ENCODE measurements at regions not wholly inside any gene's neighbourhood (a gene's known extent, or its start where the extent isn't known, plus 50 kb on each side); places are given as distances from the start of the nearest gene placed in this dataset.

- peaks cover 2% of the 10 kb centered on the region; the same call in 1 of the 2 replicates for H3K9me3 ChIP-seq (ENCODE audit: control insufficient read depth, insufficient read depth, low read length)
- no peak for DNase-seq (ENCODE audit: low read depth, low spot score)
- peaks cover 21% of the 10 kb centered on the region for H3K27me3 ChIP-seq (ENCODE audit: control insufficient read depth, insufficient read depth, low read length)
- H3K27ac ChIP-seq (ENCODE audit: low read depth, low read length), result no peak overlapping the region
- TF ChIP-seq CTCF (IDR thresholded peaks at IDR 0.05; ENCODE audit: low read depth, low read length), result no peak
- POLR2A ChIA-PET, result interaction anchor here (0.6 kb wide), 1 partner anchor 17 kb away, joined by 3 read pairs; no protein-coding TSS in a partner anchor
- no peak overlapping the region for H3K4me3 ChIP-seq (ENCODE audit: low read depth, low read length)
- CTCF ChIA-PET, result no interaction called here
These were observed 66.5 kb downstream of the ADRA2C start for GRCh38 chr4:3832536-3833220.

DNA sequence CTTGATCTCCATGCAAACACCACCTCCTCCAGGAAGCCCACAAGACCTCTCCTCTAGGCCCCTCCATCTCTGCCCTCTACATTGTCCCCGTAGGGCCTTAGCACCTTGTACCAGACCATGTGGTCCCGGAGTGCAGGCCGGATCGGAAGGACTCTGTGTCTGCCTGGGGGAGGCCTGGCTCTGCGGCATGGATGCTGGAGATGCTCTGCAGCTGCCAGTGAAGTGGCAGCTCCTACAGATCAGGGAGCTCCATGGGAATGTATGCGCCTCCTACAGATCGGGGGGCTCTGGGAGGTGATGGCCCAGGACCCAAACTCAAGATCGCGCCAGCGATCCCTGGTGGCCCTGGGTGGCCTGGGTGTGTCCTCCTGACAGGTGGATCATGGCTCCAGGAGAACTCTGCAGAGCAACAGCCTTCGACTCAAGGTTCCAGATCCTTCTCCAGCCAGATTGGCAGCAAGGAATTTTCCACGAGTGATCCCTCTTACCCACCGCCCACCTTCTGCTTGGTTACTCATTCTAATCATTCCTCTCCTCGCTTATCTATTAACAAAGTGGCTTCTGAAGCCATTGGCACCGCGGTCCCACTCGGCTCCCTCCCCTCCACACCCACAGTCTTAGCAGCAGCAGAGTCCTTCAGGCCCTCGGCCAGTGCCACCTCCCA is 67.3 kb downstream of the ADRA2C start:
- ChIA-PET POLR2A (interaction anchor here (0.6 kb wide), 1 partner anchor 16 kb away, joined by 3 read pairs; no protein-coding TSS in a partner anchor), CTCF (no interaction called here)
- Histone ChIP-seq H3K4me3 (ENCODE audit: low read depth, low read length) (no peak overlapping the region), H3K9me3 (ENCODE audit: control insufficient read depth, insufficient read depth, low read length) (peaks cover 2% of the 10 kb centered on the region; the same call in 1 of the 2 replicates), H3K27me3 (ENCODE audit: control insufficient read depth, insufficient read depth, low read length) (peaks cover 16% of the 10 kb centered on the region), H3K27ac (ENCODE audit: low read depth, low read length) (no peak overlapping the region)
- DNase-seq (ENCODE audit: low read depth, low spot score), result no peak
- TF ChIP-seq CTCF (IDR thresholded peaks at IDR 0.05; ENCODE audit: low read depth, low read length), result no peak

DNA sequence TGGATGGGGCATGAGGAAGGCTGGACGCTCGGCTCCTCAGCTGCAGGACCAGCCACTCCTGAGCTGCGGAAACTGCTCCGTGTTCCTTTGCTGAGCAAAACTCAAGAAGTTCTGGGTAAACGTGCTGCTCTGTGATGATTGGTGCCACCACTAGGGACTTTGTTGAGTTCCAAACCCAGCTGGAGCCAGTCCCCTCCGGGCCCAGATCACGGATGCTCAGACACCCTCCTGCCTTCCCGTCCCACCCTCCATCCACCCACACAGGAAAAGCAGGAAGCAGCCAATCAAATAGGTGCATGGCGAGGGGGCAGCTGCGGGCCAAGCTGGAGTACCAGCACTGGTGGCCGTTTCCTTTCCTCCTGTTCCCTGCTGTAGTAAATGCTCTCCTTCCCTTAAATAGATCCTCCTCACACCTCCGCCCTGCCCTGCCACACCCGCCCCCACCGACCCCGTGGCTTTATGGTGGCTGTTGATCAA is 68.0 kb downstream of the ADRA2C start:
- DNase-seq (ENCODE audit: low read depth, low spot score), result no peak
- peaks cover 2% of the 10 kb centered on the region; the same call in 1 of the 2 replicates for H3K9me3 ChIP-seq (ENCODE audit: control insufficient read depth, insufficient read depth, low read length)
- H3K27me3 ChIP-seq (ENCODE audit: control insufficient read depth, insufficient read depth, low read length), result peaks cover 17% of the 10 kb centered on the region
- H3K4me3 ChIP-seq (ENCODE audit: low read depth, low read length), result no peak overlapping the region
- TF ChIP-seq CTCF (IDR thresholded peaks at IDR 0.05; ENCODE audit: low read depth, low read length), result no peak
- POLR2A ChIA-PET, result no interaction called here
- CTCF ChIA-PET, result no interaction called here
- no peak overlapping the region for H3K27ac ChIP-seq (ENCODE audit: low read depth, low read length)

GRCh38 chr4:3834663-3835521 is 68.7 kb downstream of the ADRA2C start:
- Histone ChIP-seq H3K9me3 (ENCODE audit: control insufficient read depth, insufficient read depth, low read length) (peaks cover 2% of the 10 kb centered on the region; the same call in 1 of the 2 replicates), H3K4me3 (ENCODE audit: low read depth, low read length) (no peak overlapping the region), H3K27me3 (ENCODE audit: control insufficient read depth, insufficient read depth, low read length) (peaks cover 18% of the 10 kb centered on the region), H3K27ac (ENCODE audit: low read depth, low read length) (no peak overlapping the region)
- ChIA-PET CTCF (no interaction called here), POLR2A (no interaction called here)
- DNase-seq (ENCODE audit: low read depth, low spot score), result no peak
- no peak for TF ChIP-seq CTCF (IDR thresholded peaks at IDR 0.05; ENCODE audit: low read depth, low read length)

All from AG04450 (cell line).